Keratinocyte (primary cell): ENCODE measurements at regions not wholly inside any gene's neighbourhood (a gene's known extent, or its start where the extent isn't known, plus 50 kb on each side); places are given as distances from the start of the nearest gene placed in this dataset.

ENCODE experiments used
- DNase-seq: peaks from one replicate; pipeline ENCODE4 v3.0.0-alpha.2; 2011; ENCODE audit warnings: low read depth, missing footprints, low spot score
- FAIRE-seq: peaks from 2 replicates; lab custom pipeline; 2011; peaks lifted over from hg19 to GRCh38; lab: Jason Lieb, UNC
- H2AFZ ChIP-seq: 2 replicates; pipeline ENCODE4 v1.6.0; 2012; ENCODE audit warnings: low read length, control low read depth, inconsistent platforms; ENCODE audit not compliant: control insufficient read depth
- H3K27ac ChIP-seq: 2 replicates; pipeline ENCODE4 v1.5.1; 2011; ENCODE audit warnings: low read length; ENCODE audit not compliant: control insufficient read depth, insufficient read depth
- H3K27me3 ChIP-seq: 3 replicates; pipeline ENCODE4 v1.6.0; 2011; ENCODE audit warnings: low read length; ENCODE audit not compliant: control insufficient read depth, insufficient read depth; ENCODE audit errors: extremely low read depth
- H3K36me3 ChIP-seq, 2 experiments: 2 replicates in 1 of 2; 3 replicates in 1 of 2; pipeline ENCODE4 v1.5.1; 2011; ENCODE audit warnings: low read length in 2 of 2, mild to moderate bottlenecking in 1 of 2; ENCODE audit not compliant: control insufficient read depth in 2 of 2, insufficient read depth in 2 of 2; ENCODE audit errors: extremely low read depth in 1 of 2
- H3K4me1 ChIP-seq: 3 replicates; pipeline ENCODE4 v1.5.1; 2011; ENCODE audit warnings: low read length; ENCODE audit not compliant: control insufficient read depth, insufficient read depth; ENCODE audit errors: extremely low read depth
- H3K4me2 ChIP-seq: 3 replicates; pipeline ENCODE4 v1.6.0; 2011; ENCODE audit warnings: low read depth, low read length; ENCODE audit not compliant: control insufficient read depth, insufficient read depth; ENCODE audit errors: extremely low read depth
- H3K4me3 ChIP-seq, 3 experiments: fragments of 200-600 bp in 1 of 3; sonication (generic) in 1 of 3; 2 replicates in 2 of 3; 3 replicates in 1 of 3; pipeline ENCODE4 v1.5.1; 2011 to 2016; ENCODE audit warnings: low read length in 3 of 3, mild to moderate bottlenecking in 3 of 3, control low read depth in 2 of 3, inconsistent platforms in 1 of 3, low read depth in 1 of 3, mixed read lengths in 1 of 3, mixed run types in 1 of 3, moderate library complexity in 1 of 3; ENCODE audit not compliant: control insufficient read depth in 2 of 3, insufficient read depth in 2 of 3; ENCODE audit errors: extremely low read depth in 1 of 3
- H3K79me2 ChIP-seq: 2 replicates; pipeline ENCODE4 v1.6.0; 2012; ENCODE audit warnings: low read length; ENCODE audit not compliant: control insufficient read depth, insufficient read depth
- H3K9ac ChIP-seq: 3 replicates; pipeline ENCODE4 v1.6.0; 2011; ENCODE audit warnings: low read length; ENCODE audit not compliant: control insufficient read depth, insufficient read depth; ENCODE audit errors: extremely low read depth
- H3K9me1 ChIP-seq: 3 replicates; pipeline ENCODE4 v1.6.0; 2011; ENCODE audit warnings: low read length; ENCODE audit not compliant: control insufficient read depth, insufficient read depth; ENCODE audit errors: extremely low read depth
- H3K9me3 ChIP-seq: 2 replicates; pipeline ENCODE4 v1.5.1; 2012; ENCODE audit warnings: low read depth, low read length; ENCODE audit not compliant: control insufficient read depth
- H4K20me1 ChIP-seq: 3 replicates; pipeline ENCODE4 v1.6.0; 2011; ENCODE audit warnings: low read length; ENCODE audit not compliant: control insufficient read depth, insufficient read depth; ENCODE audit errors: extremely low read depth
- CTCF ChIP-seq, 3 experiments: IDR thresholded peaks in 1 of 3; conservative IDR thresholded peaks in 1 of 3; optimal IDR thresholded peaks in 1 of 3; 2 replicates in 2 of 3; 3 replicates in 1 of 3; pipeline versions ENCODE3 to v1.5.1; 2011; ENCODE audit warnings: low read length in 3 of 3, mild to moderate bottlenecking in 3 of 3, moderate library complexity in 2 of 3, control low read depth in 1 of 3, inconsistent platforms in 1 of 3; ENCODE audit not compliant: insufficient read depth in 2 of 3; ENCODE audit errors: extremely low read depth in 1 of 3
- EZH2 ChIP-seq: IDR thresholded peaks from one replicate; pipeline ENCODE4 v1.6.1; 2012; ENCODE audit warnings: inconsistent platforms, mild to moderate bottlenecking, low read length, moderate library complexity
- dilution Hi-C: fragments of 300-500 bp; cut with MboI; formaldehyde crosslinking; loops from one replicate; pipeline ENCODE4 v1.7.0; 2020; ENCODE audit warnings: low sequenced_read_pairs; ENCODE audit not compliant: extremely low pct_ligation_motif_present

DNA sequence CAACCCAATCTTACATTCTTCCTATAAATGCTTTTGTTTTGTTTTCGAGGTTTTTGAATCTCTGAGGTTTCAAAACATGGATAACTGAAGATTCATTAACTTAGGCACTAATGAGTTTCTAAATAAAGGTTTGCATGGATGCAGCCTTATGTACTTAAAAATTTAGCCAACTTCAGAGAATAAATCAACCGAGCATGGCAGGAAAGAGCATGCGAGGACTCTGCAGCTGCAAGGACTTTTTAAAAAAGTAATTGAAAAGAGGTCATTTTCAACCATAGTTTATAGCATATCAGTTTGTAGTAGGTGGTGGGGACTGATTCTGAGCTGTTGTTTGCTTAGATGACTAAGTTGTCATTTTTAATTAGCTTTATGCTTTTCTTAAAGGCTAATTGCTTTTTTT lies 567.0 kb upstream of the ZEB2 start:
- no peaks in the 10 kb centered on the region for H4K20me1 ChIP-seq
- no peaks in the 10 kb centered on the region for H3K27me3 ChIP-seq
- no peak overlapping the region for H2AFZ ChIP-seq
- peaks cover under 1% of the 10 kb centered on the region for H3K4me1 ChIP-seq
- DNase-seq (no peak), FAIRE-seq (no peak)
- H3K9me1 ChIP-seq: no peaks in the 10 kb centered on the region
- no peaks in the 10 kb centered on the region for H3K79me2 ChIP-seq
- H3K27ac ChIP-seq: no peak overlapping the region
- H3K9ac ChIP-seq: no peak overlapping the region
- dilution Hi-C loops: no loop called here
- H3K36me3 ChIP-seq: no peaks in the 10 kb centered on the region
- H3K4me3 ChIP-seq: no peak overlapping the region
- H3K4me2 ChIP-seq: no peak overlapping the region
- no peak for TF ChIP-seq CTCF (optimal IDR thresholded peaks at IDR 0.05 in 1 of 3, IDR thresholded peaks at IDR 0.05 in 1 of 3, conservative IDR thresholded peaks at IDR 0.05 in 1 of 3; ENCODE audit: extremely low read depth in 1 of 3, insufficient read depth in 2 of 3, low read length in 3 of 3)
- TF ChIP-seq EZH2: no peak
- no peaks in the 10 kb centered on the region for H3K9me3 ChIP-seq

DNA sequence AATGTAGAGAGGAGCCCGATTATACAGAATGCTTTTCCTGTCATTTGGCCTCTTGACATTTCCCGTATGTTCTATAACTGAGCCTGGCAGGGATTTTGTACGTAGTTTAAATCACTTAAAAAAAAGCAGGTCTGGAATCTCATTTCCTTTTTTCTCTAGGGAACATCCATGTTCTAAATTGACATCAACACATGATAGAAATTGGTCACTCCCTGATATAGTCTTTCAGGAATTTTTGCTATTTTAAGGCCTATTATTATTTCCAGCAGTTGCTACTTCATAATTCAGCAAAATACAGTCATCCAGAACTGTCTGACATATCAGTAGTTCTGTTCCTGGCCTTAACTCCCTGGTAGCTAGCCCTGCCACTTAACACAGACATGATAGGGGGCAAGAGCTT lies 565.7 kb upstream of the ZEB2 start:
- DNase-seq (no peak), FAIRE-seq (no peak)
- Histone ChIP-seq H3K36me3 (no peaks in the 10 kb centered on the region), H2AFZ (no peak overlapping the region), H3K9ac (no peak overlapping the region), H4K20me1 (no peaks in the 10 kb centered on the region), H3K27me3 (no peaks in the 10 kb centered on the region), H3K4me2 (no peak overlapping the region), H3K9me1 (no peaks in the 10 kb centered on the region), H3K27ac (no peak overlapping the region), H3K79me2 (no peaks in the 10 kb centered on the region), H3K9me3 (no peaks in the 10 kb centered on the region), H3K4me3 (no peak overlapping the region), H3K4me1 (no peaks in the 10 kb centered on the region)
- dilution Hi-C loops: no loop called here
- TF ChIP-seq EZH2 (no peak), CTCF (optimal IDR thresholded peaks at IDR 0.05 in 1 of 3, IDR thresholded peaks at IDR 0.05 in 1 of 3, conservative IDR thresholded peaks at IDR 0.05 in 1 of 3; ENCODE audit: extremely low read depth in 1 of 3, insufficient read depth in 2 of 3, low read length in 3 of 3) (no peak)
